ENCODE measurements at regions not wholly inside any gene's neighbourhood (a gene's known extent, or its start where the extent isn't known, plus 50 kb on each side); places are given as distances from the start of the nearest gene placed in this dataset.

DNA sequence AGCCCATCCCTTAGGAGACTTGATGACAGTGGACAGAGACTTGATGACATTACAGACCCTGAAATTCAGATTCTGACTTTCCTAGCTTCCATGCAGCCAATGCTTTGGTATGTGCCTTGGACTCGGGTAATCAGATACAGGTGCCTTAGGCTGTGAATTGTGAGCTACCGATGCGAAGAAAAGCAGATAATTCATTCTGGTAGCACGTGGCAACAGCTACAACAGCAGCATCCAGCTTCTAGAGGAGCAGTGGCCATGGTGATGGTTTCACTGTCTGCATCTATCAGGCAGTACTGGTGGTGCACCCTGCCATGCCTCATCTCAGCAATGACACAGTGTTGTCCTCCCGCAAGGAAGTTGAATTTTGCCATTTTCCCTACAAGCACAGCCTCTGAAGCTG lies 126.9 kb upstream of the TAPT1 start:
- H3K4me1 ChIP-seq, result no peaks in the 10 kb centered on the region
- H3K27ac ChIP-seq, result no peak overlapping the region
- WGBS, 2 donors, result 83 to 96% methylated on average over 5 of the region's 5 CpGs
- TF ChIP-seq, protein P1, sequence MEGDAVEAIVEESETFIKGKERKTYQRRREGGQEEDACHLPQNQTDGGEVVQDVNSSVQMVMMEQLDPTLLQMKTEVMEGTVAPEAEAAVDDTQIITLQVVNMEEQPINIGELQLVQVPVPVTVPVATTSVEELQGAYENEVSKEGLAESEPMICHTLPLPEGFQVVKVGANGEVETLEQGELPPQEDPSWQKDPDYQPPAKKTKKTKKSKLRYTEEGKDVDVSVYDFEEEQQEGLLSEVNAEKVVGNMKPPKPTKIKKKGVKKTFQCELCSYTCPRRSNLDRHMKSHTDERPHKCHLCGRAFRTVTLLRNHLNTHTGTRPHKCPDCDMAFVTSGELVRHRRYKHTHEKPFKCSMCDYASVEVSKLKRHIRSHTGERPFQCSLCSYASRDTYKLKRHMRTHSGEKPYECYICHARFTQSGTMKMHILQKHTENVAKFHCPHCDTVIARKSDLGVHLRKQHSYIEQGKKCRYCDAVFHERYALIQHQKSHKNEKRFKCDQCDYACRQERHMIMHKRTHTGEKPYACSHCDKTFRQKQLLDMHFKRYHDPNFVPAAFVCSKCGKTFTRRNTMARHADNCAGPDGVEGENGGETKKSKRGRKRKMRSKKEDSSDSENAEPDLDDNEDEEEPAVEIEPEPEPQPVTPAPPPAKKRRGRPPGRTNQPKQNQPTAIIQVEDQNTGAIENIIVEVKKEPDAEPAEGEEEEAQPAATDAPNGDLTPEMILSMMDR (IDR thresholded peaks at IDR 0.05), result no peak
- no peak for TF ChIP-seq POLR2A (IDR thresholded peaks at IDR 0.05)
- no peak overlapping the region for H3K4me3 ChIP-seq
- DNase-seq, result no peak
- no peaks in the 10 kb centered on the region for H3K27me3 ChIP-seq
- no peaks in the 10 kb centered on the region for H3K9me3 ChIP-seq
- intact Hi-C loops (cut with DNase I; ENCODE audit: low total_unique reads), result no loop called here
- H3K36me3 ChIP-seq (ENCODE audit: low read depth, missing control alignments), result no peaks in the 10 kb centered on the region

DNA sequence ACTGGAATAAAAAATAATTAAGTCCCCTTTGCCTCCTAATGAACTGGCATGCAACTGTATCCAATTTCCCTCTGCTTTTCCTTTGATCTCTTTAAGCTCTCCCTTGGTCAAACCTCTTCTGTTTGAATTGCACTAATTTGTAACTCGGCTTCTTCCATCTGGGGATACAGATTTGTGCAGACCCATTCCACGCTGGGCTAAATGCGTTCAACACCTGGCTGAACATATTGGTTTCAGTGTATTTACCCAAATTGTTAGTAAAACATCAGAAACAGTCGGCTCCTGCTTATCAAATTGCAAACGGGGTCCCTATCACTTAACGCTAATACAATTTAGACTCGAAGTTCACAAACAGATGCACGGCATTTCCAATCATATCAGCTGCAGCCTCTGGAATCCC lies 124.9 kb upstream of the TAPT1 start:
- H3K36me3 ChIP-seq (ENCODE audit: low read depth, missing control alignments), result no peaks in the 10 kb centered on the region
- no peaks in the 10 kb centered on the region for H3K4me1 ChIP-seq
- H3K27ac ChIP-seq, result no peak overlapping the region
- TF ChIP-seq, protein P1 (IDR thresholded peaks at IDR 0.05), result no peak
- no peak for TF ChIP-seq POLR2A (IDR thresholded peaks at IDR 0.05)
- H3K9me3 ChIP-seq, result no peaks in the 10 kb centered on the region
- 51 to 70% methylated on average over 8 of the region's 8 CpGs for WGBS, 2 donors
- no peak overlapping the region for H3K4me3 ChIP-seq
- H3K27me3 ChIP-seq, result no peaks in the 10 kb centered on the region
- no peak for DNase-seq
- intact Hi-C loops (cut with DNase I; ENCODE audit: low total_unique reads), result no loop called here

DNA sequence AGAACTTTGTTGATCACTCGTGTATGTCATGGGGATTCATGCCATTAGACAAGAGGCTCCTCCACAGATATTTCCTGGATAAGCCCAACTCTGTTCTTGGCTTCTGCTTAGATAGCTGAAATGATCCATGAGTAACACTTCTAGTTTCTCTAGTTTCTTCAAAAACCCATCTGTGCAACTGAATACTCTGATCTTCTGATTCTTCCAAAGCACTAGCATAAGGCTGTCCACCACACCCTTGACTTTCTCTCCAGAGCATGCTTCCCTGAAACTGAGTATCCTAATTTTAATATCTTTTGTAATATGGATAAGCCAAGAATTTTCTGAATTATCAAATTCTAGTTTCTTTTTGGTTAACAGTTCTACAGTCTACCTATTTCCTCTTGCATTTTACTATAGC lies 118.6 kb upstream of the TAPT1 start:
- H3K4me3 ChIP-seq, result no peak overlapping the region
- TF ChIP-seq POLR2A (IDR thresholded peaks at IDR 0.05), result no peak
- TF ChIP-seq, protein P1 (IDR thresholded peaks at IDR 0.05), result no peak
- no peaks in the 10 kb centered on the region for H3K36me3 ChIP-seq (ENCODE audit: low read depth, missing control alignments)
- H3K27ac ChIP-seq, result no peak overlapping the region
- WGBS, 2 donors, result 55 to 61% methylated on average over 1 of the region's 1 CpG
- DNase-seq, result no peak
- no peaks in the 10 kb centered on the region for H3K4me1 ChIP-seq
- intact Hi-C loops (cut with DNase I; ENCODE audit: low total_unique reads), result no loop called here
- H3K27me3 ChIP-seq, result no peaks in the 10 kb centered on the region
- no peaks in the 10 kb centered on the region for H3K9me3 ChIP-seq

DNA sequence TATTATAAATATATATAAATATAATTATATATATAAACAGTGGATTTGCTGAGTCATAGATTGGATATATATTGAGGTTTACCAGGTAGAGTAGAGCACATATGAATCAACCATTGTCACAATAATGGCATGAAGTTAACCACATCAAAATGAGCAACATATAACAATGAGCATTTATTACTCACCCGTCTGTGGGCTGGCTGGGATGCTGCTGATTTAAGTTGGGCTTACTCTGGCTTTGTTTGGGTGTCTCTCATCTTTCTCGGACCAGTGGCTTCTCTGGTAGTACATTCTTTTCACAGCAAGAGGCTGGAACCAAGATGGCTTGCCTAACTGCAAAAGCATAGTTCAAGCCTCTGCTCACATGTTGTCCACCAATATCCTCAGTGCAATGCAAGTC lies 111.7 kb upstream of the TAPT1 start:
- intact Hi-C loops (cut with DNase I; ENCODE audit: low total_unique reads), result no loop called here
- H3K9me3 ChIP-seq, result no peaks in the 10 kb centered on the region
- no peaks in the 10 kb centered on the region for H3K4me1 ChIP-seq
- H3K36me3 ChIP-seq (ENCODE audit: low read depth, missing control alignments), result no peaks in the 10 kb centered on the region
- DNase-seq, result no peak
- no peak for TF ChIP-seq POLR2A (IDR thresholded peaks at IDR 0.05)
- TF ChIP-seq, protein P1 (IDR thresholded peaks at IDR 0.05), result no peak
- H3K27ac ChIP-seq, result no peak overlapping the region
- 63 to 94% methylated on average over 2 of the region's 2 CpGs for WGBS, 2 donors
- no peaks in the 10 kb centered on the region for H3K27me3 ChIP-seq
- no peak overlapping the region for H3K4me3 ChIP-seq

DNA sequence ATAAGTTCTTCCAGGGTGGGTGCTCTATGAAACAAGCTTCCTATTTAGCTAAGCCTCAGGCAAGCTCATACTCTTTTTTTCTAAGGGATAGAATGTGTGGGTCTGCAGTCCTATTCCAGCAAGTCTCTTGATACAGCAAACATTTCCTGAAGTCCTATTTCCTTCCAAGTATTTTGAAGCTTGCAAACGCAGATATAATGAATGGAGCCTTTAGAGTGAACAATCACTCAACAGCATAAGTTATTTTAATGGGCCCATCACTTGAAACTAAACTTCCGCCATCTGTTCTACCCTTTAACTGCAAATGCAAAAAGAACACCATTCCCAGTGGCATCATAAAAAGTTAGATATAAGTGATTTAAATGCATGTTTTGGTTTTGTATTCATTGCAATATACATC lies 108.3 kb upstream of the TAPT1 start:
- no peak overlapping the region for H3K27ac ChIP-seq
- TF ChIP-seq POLR2A (IDR thresholded peaks at IDR 0.05), result no peak
- no peaks in the 10 kb centered on the region for H3K9me3 ChIP-seq
- intact Hi-C loops (cut with DNase I; ENCODE audit: low total_unique reads), result no loop called here
- H3K4me1 ChIP-seq, result no peaks in the 10 kb centered on the region
- no peaks in the 10 kb centered on the region for H3K27me3 ChIP-seq
- no peak overlapping the region for H3K4me3 ChIP-seq
- H3K36me3 ChIP-seq (ENCODE audit: low read depth, missing control alignments), result no peaks in the 10 kb centered on the region
- no peak for DNase-seq
- WGBS, 2 donors, result 64 to 69% methylated on average over 2 of the region's 2 CpGs
